ENCODE measurements at regions not wholly inside any gene's neighbourhood (a gene's known extent, or its start where the extent isn't known, plus 50 kb on each side); places are given as distances from the start of the nearest gene placed in this dataset.

DNA sequence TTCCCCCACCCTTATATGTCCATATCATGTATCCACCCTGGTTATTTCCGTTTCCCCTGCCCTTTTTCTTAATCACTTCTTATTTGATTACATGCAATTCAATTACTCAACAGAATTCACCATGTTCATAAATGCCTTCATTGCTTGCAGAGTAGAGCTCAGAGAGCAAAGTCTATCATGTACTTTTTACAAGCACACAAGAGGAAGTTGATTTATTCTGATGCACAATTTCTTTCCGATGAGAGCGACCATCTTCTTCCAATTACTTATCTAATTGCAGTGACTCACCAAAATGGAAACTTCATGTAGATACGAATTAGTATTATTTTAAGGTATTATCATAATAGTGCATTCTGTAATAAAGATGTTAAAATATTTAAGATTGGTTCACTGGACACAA, 430.5 kb upstream of the KLF6 start:
- DNase-seq = no peak

DNA sequence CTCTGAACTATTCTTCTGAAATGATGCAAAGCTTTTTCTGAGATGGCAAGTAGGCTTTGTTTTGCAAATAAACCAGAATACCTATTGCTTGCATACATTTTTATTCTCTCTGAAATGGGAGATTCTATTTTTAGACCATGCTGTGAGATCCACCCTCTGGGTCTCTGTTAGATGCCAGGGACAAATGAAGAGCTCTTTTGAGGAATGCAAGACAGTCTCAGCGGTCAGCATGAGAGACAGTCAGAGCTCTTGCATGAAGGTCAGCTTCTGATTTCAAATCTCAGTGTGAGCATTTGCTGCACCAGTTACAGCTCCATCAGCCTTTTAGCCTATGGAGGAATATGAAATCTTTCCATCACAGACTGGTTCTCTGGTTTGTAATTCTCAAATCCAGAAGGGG, 429.9 kb upstream of the KLF6 start:
- no peak for DNase-seq

DNA sequence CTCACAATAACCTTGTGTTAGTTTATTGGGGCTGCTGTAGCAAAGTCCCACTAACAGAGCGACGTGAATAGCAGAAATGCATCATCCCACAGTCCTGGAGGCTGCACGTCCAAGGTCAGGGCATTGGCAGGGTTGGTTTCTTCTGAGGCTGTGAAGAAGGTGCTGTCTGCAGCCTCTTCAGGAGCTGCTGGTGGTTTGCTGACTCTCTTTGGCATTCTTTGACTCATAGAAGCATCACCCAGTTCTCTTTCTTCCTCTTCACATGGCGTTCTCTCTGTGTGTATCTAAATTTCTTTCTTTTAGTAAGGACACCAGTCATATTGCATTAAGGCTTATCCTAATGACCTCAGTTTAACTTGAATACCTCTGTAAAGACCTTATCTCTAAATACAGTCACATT, 428.4 kb upstream of the KLF6 start:
- no peak for DNase-seq

DNA sequence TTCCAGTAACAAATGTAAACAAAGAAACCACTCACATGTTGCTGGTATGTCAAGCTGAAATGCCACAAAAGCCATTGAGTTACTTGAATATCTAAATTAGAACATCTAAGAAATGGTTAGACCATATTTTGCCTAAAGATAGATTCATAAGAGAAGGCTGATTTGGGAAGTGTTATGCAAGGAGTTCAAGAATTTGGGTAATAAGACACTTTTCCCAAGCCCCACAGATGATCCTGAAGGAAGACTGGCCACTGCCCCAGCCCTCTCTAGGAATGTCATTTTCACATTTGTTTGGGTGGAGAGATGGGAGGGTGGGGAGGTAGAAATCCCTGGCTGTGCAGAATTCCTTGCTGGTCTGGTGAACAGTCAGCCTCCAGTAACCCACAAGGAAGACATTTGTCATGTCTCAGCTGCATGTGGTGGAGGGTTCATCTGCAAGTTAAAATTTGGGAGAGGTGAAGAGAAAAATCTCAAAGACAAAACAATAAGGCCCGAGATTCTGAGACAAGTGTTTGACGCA, 427.2 kb upstream of the KLF6 start:
- no peak for DNase-seq

DNA sequence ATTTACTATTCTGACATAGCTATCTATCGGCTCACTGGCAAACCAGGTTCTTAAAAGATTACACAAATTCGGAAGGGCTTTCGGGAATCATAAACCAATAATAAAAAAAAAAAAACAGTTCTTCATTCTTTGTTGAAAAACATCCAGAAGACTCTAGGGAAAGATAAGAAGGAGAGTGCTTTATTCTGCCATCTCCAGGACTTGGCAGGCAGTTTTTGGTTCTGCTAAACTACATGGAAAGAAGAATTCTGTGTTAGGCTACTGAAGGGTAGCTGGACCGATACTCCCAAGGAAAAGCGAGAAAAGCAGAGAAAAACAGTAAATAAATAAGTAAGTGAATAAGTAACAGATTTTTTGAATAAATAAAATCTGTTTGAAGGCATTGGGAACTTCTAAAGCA, 423.5 kb upstream of the KLF6 start:
- DNase-seq = no peak

DNA sequence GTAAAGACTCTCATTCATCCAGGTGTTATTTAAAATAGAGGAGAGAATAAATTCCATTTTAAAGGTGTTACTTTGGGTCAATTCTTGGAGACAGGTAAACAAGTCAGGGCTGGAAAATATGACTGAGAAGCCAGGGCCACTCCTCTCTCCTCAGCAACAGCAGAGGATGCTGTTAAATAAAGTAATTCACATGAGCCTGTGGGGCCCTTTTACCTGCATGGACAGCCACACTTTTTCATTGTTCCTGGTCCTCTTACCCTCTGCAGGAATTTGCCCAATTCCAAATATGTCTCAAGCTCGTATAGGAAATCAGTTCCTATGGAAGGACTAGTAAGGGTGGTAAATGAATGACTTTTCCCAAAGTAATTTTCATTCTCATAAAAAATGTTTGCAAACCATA, 420.1 kb upstream of the KLF6 start:
- DNase-seq = no peak

DNA sequence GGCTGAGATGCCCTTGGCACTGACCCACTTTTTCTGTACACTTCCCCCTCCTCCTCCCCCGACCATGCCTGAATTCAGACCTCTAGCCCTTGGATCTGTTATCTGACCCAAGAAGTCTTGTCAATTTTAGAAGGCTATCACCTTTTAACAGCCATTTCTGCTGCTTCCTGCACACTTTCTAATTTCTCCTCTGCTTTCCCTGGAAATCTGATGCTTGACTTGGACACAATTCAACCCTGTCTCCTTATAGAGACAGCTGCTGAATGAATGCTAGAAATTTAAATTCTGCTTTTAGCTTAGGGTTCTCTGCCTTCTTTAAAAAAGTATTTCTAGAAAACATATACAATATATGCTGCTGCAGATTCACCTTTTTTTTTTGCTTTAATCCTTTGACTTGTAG, 417.9 kb upstream of the KLF6 start:
- no peak for DNase-seq

DNA sequence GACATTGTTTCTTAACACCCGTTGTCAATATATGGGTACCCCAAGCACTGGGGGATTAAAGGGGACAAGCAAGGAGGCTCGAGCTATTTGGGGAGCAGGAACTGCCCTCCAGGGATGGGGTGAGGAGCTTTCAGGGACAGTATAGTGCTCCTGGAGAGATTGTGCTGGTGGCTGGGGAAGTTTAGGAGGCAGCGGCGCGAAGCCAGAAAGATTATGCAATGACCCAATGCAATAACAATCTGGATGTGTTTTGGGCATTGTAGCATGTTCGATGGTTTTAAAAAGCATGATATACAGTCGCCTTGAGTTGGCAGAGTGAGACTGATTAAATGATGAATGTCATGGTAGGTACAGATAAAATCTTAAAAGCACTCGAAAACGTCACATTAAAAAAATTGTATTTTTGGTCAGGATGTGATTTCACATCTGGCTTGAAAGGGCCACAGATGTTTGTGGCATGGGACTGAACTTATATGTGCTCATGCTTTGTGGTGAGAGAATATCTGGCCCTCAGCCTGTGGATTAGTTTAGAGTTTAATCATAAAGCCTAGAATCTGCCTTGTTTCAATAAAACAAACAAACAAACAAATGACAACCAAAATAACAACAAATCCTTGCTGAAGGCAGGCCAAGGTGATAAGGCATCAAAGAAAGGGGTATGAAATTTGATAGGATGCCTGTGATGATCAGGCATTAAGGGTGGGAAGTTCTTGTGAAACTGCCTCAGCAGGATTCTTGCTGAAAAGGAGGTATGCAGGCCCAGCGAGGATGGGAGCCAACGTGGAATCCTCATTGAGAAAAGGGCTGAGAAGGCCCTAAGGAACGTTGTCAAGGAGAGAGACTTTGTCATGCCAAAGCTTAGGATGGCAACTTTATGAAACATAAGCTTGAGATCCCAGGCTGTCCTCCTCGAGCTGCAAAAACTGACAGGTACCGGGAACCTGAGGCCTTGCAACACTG, 417.1 kb upstream of the KLF6 start:
- DNase-seq = no peak

DNA sequence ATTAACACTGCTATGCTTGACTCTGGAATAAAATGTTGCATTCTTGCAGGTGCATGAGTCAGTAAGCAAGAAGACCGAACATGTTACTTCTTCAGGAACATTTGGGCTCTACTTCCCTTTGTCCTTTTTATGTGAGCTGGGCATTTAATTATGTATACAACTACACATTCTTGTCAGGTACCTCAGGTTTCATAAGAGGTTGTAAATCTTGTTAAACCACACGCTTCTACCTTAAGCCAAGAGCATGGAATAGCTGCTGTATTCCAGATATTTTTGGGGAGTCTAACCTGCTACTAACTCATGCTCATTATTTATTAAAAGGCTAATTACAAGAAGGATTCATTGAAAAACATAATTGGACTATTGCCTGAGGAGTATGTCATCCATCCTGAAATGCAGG, 414.2 kb upstream of the KLF6 start:
- no peak for DNase-seq

DNA sequence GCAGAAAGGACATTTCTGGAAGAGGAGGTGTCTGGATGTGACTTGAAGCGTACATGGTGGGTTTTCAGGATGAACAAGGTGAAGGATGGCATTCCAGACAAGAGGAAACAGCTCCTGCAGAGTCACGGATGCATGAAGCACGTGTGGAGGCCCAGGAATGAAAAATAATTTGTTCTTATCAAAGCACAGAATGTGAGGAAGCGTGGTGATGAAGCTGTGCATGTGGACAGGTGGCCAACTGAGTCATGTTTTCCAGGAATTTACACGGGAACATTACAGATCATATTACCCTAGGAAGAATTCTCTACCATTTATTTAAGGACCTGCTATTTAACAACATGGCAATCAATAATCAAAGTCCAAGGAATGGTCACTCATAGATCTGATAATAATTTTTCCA, 413.2 kb upstream of the KLF6 start:
- DNase-seq = no peak

DNA sequence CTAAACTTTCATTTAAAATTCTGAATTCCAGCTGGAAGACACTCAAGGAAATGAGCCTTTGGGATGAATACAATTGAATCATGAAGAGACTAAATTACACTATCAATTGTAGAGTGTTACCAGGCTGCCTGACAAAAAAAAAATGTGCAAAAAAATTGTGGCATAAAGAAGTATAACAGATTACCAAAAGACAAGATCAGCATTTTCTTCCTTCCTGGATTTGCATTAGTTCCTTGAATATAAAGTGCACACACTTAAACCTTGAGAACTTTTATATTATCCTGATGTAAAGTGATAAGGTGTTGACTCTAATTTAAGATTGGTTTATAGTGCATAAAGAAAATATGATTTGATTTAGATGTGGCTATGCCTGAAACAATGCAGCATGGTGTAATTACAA, 412.7 kb upstream of the KLF6 start:
- no peak for DNase-seq

DNA sequence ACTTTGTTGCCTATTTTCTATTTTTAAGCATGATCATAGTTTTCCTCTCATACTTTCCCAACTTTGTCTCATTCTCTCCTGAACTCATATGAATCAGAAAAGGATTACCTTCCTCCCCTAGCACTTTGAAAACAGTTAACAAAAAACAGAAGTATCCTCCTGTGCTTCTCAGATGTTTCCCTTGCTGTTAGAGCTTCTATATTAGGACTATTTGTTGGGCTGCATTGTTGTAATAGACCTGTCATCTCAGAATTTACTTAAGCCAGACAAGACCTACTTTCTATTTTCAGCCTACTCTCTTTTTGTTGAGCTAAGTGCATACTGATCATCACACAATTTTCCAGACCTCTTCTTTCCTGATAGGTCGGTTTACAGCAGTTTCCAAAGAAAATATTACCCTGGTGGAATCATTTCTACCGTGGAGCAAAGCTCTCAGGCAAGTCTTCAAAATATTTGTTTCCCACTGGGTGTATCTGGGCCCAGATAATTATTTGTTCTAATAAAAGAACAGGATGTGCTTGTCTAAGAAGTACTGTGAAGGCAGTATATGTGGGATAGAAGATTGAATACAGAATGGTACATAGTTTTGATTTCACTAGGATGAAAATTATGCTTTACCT, 411.9 kb upstream of the KLF6 start:
- no peak for DNase-seq

DNA sequence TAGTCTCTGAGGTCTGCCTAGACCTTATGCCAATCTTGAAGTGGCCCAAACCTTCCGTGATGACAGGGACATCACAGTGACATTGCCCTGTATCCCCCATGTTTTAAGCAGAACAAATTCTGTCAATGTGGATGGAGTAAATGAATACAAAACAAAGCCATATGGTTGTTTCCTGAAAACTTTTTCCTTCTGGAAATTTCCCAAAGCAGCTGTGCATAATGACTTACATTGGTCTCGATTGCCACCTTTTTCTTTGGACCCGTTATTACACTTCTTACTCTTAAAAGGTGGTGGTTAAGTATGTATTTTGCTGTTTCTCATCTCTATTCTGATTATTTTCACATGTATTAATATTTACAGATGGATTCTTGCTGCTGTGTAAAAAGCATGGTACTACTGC, 411.2 kb upstream of the KLF6 start:
- no peak for DNase-seq

DNA sequence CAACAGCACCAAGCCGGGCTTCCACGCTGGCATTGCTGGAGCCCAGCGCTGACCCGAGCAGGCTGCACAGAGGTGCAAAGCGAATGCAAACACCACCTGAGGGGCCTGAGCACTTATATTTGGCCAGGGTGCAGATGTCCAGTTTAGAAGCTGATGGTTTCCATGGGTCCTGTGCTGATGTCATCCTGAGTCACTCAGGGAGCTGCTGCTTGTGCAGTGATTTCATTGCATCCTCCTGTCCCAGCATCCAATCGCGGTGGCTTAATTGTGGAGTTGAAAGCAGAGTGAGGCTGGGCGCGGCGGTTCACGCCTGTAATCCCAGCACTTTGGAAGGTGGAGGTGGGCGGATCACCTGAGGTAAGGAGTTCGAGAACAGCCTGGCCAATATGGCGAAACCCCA, 410.2 kb upstream of the KLF6 start:
- no peak for DNase-seq

DNA sequence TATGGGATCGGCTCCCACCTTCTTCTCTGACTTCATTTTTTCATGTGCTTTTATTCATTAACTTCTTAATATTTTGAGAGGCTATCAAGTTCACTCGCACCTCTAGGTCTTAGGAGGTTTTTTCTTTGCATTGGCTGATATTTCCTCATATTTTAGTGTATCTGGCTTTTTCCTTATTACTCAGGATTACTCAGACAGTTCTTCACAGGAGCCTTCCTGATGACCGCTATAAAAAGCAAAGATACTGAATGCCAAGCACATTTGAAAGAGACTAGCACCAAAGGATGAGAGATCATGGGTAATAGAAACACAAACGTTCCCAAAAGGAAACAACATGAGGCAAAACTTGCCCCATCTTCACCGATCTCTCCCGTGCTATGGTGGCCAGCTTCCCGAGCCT, 409.2 kb upstream of the KLF6 start:
- DNase-seq = no peak

DNA sequence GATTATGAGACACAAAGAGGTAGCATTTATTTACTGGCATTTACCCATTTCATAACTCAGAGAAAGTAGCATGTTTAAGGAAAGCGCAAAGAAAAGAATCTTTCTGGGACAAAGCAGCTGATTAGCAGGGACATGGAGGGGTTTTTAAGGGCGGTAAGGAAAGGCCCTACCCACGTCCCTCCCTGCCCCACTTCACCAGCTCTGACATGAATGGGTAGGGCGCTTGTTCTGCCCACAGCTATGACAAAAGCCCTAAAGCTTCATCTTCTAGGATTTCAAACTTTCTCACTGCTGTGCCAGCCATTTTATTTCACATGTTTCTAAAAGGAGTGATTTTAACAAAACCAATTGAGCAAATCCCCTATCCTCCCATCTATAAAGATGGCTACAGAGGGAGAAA, 406.9 kb upstream of the KLF6 start:
- DNase-seq = no peak

DNA sequence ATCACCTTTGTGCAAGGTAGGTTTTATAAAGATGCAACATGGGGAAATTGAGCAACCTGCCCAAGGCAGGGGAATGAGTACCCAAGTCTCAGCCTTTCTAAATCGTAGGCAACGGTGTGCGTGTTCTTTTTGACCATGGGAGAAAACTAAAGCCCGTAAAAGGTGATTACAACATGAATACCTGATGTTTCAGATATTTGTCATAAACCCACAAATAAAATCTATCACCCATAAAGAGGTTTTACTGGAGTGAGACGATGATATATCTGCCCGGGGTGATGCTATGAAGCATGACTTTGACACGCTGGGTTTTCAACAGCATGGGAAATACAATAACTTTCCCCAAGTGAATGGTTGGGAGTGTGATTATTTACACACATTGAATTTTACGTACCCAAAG, 406.3 kb upstream of the KLF6 start:
- no peak for DNase-seq

DNA sequence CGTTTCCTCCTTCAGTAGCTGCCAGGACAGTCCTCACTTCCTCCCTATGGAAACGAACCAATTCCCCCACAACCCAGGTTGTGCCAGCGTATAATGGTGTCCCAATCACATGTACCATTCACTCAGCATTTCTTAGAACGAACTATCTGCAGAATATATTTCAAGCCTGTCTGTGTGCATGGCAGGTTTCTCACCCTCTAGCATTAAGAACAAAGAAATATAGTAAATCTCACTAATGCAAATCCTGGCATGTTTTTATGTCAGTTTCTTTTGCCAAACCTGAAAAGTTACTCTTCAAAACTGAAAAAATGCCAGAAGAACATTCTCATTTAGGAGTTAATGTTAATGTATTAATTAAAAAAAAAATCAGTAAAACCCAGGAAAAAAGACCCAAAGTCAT, 405.9 kb upstream of the KLF6 start:
- no peak for DNase-seq

DNA sequence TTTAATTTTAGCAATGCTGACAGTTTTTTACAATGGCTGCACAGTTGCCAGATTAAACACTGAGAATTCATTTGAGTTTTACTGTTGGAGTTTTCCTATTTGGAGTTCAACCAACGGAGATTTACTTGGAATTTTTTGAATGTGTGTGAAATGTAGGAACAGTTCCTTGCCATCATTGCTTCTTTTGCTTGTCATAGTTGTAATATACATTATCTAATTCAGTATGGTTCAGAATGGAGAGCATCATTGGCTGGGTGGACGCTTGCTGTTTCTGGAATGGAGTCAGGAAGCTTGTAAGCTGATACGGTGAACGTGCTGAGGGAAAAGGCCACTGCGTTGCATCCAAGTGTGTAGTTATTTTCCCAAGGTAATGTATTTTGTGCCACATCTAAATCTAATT, 404.3 kb upstream of the KLF6 start:
- no peak for DNase-seq

DNA sequence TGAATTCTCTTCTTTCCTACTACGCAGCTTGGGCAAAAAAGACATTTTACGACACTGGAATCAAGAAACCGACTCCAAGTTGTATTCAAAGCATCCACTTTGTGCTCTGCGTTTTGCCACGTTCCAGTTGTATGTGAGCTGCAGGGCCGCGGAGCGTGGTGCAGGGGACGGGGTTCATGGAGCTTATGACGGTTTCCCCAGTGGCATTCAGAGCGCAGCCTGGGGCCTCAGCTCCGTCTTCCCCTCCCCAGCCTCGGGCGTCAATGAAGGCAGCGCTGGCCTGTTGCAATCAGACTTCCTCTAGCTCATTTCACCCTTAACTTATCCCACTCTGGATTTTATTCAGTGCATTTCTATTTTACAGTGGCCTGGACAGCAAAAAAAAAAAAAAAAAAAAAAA, 403.4 kb upstream of the KLF6 start:
- DNase-seq = no peak

DNA sequence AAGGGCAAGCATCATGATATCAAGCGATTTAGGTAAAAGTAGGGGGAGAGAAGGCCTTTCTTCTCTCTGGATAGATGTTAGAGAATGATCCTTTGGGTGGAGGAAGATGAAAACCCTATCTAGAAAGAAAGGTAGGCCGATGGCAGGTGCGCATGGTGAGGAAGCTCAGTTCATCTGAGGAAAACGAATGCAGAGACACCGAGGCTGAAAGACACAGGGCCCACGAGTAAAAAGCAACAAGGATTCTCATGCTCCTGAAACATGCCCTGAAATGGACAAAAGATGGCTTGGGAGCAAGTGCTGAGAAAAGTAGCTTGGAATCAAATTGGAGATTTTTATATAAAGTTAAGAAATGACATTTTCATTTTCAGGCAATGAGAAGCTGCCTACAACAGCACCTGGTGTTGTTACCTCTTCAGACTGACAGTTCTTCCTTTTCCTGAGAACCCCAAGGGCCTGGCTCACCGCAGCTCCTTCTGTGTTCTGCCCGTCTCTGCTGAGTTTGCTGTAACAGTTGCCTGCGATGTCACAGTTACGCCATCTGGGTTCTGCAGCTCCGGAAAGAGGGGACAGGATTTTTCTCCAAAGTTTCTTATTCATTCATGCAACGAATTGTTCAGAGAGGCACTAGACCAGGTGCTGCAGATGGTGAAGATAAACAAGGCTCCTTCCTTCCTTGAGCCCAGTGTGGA, 402.0 kb upstream of the KLF6 start:
- DNase-seq = no peak

DNA sequence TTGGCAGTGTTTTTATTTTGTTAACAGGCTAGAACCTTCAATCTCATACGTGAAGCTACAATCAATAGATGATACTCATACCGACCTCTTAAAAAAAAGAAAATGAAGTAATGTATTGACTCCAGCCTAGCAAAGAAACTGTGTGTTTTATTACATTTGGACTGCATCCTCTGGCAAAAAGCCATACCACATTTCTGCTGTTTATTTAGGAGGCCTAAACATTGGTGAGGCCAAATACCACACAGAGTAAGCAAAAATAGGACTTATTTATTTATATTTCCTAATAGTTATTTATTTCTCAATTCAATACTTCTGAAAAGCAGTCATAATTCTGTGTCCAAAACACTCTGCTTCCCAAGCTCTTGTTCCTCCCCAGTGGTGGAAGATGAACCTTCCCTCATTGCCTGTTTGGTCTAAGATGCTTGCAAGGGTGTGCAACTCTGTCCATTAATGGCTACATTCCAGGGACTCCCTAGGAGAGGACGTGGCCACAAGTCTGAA, 398.8 kb upstream of the KLF6 start:
- no peak for DNase-seq

DNA sequence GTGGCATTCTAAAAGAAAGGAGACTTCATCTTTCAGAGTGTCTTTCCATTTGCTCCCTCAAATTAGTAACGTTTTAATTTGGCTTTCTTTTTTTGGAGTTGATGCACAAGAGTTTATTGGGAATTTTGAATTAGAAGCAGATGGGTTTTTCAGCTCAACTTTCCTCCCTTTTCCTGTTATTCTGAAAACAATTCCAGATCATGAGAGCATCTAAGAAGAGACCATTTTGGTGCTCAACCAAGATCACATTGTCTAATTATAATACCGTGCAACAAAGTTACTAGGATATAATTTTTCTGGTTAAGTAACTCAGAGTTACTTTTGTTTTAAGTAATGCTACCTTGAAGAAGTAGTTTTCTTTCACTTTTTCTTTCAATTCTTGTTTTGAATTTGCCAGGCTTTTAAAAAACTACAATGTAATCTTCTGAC, 396.6 kb upstream of the KLF6 start:
- DNase-seq = no peak

DNA sequence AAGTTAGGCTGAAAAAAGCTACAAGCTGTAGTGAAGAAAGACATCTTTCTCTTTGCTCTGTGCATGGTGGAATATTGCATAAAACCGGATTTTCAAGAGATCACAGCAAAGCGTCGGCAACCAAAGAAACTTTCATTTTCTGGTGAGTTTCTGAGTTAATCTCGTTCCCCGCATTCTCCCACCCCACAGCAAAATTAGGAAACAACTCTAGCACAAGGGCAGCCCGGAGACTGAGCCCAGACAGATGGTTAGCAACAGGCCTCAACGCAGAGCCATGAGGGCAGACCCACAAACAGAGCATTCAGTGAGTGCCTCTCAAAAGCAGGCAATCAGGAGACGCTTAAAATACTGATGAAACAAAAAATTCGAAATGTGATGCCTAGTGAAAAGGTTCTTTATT, 396.1 kb upstream of the KLF6 start:
- no peak for DNase-seq
